H1 (cell line): ENCODE measurements at regions not wholly inside any gene's neighbourhood (a gene's known extent, or its start where the extent isn't known, plus 50 kb on each side); places are given as distances from the start of the nearest gene placed in this dataset.
"Not testable (repeated sequence)": the region's sequence is repeated elsewhere in the genome, so short reads cannot be mapped to it uniquely, and the experiment has no call there.

Source experiments
- CBX8 ChIP-seq: fragments of 300-800, 300-1000 bp; sonication (generic); IDR thresholded peaks from 2 replicates; pipeline ENCODE4 v1.7.1; 2016; ENCODE audit warnings: low read depth, low read length, borderline replicate concordance
- EP300 ChIP-seq, 2 experiments: IDR thresholded peaks; 1 replicate in 1 of 2; 2 replicates in 1 of 2; pipeline ENCODE4 v1.6.1; 2011 to 2012; ENCODE audit warnings: low read depth in 2 of 2, low read length in 2 of 2, mild to moderate bottlenecking in 2 of 2, borderline replicate concordance in 1 of 2, inconsistent platforms in 1 of 2, moderate library complexity in 1 of 2

DNA sequence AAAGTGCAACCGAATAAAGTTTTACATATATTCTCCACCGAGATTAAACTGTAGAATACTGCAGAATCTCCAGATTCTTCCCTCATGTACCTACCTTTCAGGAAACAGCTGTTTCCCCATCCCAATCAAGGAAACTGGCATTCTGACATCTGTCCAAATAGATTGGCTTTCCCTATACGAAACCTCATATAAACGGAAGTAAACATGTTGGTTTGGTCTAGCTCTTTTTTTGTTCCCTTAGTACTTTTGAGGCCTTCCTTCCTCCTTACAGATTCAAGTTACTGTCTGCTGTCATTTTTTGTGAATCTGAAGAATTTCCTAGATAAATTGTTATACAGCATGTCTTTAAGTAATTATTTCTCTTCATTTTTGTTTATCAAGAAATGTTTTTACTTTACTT is 554.6 kb downstream of the RPIA start:
- not testable (repeated sequence) for TF ChIP-seq EP300 (IDR thresholded peaks at IDR 0.05; ENCODE audit: borderline replicate concordance in 1 of 2, low read depth in 2 of 2, low read length in 2 of 2); CBX8
